HG03135 (cell line): ENCODE measurements at regions not wholly inside any gene's neighbourhood (a gene's known extent, or its start where the extent isn't known, plus 50 kb on each side); places are given as distances from the start of the nearest gene placed in this dataset.

Source experiments
- ATAC-seq: cut with Tn5 transposase; IDR thresholded peaks from one replicate; pipeline ENCODE4 v1.9.1; 2021; ENCODE audit warnings: mild to moderate bottlenecking, moderate library complexity; ENCODE audit not compliant: unreplicated experiment

DNA sequence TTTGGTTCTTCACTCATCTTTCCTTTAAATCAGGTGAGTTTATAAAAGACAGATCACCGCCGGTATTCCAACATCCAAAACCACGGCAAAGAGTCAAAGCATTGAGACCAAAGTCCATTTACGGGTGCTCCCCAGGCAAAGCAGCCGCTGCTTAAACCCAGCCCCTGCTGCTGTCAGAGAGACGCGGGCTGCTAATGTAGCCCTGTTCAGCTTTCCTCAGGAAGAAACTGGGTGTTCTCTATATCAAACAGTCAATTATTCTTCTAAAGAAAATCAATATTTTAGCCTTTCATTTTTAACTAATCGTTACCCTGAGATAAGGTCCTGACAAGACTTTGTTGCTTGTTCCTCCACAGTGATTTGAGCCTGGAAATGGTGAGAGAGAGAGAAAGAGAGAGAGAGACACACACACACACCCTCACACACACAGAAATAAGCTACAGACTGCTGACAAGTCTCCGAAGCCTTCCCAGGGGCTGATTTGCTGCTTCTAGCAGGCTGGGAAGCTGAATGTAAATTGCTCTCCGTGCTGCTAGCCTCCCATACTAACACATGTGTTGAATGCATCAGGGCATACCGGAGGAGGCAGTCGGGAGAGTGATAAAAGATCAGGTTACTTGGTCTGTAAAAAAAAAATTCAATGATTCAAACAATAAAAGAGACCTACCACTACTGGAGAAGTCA, 183.0 kb upstream of the ANK3 start:
- no peak for ATAC-seq

GRCh38 chr10:60570896-60571295, 181.2 kb upstream of the ANK3 start:
- no peak for ATAC-seq

- ATAC-seq: no peak
Observed at GRCh38 chr10:60570272-60570865, 180.7 kb upstream of the ANK3 start.

- no peak for ATAC-seq
Observed at GRCh38 chr10:60569681-60570080, 180.0 kb upstream of the ANK3 start.

DNA sequence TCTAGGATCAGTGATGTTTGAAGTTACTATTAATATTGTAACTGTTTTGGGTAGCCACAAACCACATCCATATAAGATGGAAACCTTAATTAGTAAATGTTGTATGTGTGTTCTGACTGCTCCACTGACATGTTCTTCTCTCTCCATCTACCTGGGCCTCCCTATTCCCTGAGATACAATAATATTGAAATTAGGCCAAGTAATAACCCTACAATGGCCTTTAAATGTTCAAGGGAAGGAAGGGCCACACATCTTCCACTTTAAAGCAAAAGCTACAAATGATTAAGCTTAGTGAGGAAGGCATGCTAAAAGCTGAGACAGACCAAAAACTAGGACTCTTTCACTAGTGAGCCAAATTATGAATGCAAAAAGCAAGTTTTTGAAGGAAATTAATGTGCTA, 176.4 kb upstream of the ANK3 start:
- ATAC-seq: no peak

GRCh38 chr10:60565492-60565891, 175.8 kb upstream of the ANK3 start:
- no peak for ATAC-seq

DNA sequence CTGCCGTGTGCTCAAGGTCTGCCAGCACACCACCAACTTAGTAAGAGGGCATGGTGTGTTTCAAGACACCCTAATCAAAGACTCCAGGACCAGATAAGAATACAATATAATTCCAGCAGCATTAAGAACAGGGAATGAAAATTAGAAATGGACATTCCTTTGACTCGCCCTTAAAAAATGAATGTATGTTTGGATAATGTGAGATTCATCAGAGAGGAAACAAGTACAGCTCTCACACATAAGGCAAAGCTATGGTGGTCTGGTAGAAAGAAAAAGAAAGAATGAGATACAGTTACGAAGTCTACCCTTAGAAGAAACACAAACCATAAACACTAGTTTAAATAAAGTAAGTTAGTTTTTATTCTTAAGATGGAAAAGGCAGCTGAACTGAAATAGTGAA, 174.8 kb upstream of the ANK3 start:
- no peak for ATAC-seq

GRCh38 chr10:60560451-60560850, 170.8 kb upstream of the ANK3 start:
- no peak for ATAC-seq

GRCh38 chr10:60555700-60556099, 166.0 kb upstream of the ANK3 start:
- ATAC-seq: no peak

DNA sequence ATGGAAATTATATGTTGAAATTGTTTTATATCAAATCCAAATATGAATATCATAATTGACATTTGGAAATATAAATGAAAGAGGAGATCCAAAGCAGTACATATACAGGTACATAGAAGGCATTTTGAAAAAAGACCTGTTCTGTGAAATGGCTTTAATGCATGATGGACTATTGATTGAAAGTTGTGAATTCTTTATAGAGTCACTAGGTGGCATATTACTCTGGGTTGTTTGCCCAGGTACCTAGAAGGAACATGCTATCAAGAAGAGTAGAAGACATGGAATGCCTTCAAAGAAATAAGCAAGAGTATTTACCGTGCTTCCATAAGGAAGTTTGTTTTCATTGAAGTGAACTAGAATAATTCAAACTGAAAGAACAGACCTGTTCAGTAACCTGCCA, 160.0 kb upstream of the ANK3 start:
- peak; percentile 57 for ATAC-seq

DNA sequence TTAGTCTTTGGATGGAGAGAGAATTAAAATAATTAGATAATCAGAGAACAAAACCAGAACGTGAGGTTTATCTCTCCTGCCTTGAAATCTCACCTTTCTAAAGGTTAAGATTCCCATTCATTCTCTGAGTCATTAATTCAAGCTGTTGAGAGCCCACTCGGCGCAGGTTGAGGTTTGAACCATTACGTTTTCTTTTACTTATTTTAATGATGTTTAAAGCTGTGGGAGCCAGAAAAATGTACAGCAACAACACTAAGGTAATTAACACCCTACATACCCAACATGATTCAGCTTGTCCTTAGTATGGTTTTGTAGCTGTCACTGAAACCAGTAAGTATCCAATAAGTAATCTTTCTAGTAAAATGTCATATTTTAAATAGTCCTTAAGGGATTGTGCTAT, 153.0 kb upstream of the ANK3 start:
- no peak for ATAC-seq

GRCh38 chr10:60541451-60541850, 151.8 kb upstream of the ANK3 start:
- no peak for ATAC-seq

DNA sequence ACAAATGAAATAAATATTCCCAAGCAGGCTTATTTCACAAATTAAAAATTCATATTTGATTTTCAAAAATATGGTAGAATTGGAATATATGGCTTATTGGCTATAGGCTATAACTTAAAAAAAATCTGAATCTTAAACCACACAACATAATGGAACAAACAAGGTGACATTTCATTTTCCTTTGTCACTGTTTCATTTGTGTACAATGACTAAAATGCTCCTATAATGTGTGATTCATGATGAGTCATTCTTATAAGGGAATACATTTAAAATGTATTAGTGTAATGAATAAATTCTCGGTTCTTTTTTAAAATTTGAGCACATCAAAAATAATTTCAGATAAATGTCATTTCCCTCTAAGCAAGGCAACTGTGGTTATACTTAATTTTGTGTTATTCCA, 148.0 kb upstream of the ANK3 start:
- ATAC-seq: no peak

DNA sequence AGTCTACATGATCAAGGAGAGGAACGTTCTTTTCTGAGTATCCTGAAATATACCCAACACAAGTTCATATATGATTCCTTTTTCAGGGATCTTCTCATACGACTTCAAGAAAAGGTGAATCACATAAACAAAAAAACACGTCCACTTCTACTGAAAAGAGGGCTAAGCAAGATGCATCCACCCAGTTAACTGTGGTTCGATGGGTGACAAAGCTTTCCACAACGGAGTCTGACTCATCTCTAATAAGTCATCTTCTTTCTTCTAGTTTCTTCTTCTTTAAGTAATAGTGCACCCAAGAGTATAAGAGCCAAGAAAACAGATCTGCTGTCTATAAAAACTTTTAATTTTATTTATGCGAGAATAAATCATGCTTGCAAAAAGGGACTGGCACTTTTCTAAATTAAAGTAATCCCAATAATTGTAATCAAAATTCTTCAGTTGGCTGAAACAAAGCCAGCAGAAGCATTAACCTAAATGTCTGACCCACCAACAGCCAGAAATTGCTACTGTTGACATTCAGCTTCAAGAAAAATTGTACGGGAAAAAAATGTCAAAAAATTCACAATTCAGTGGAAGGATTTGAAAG, 146.9 kb upstream of the ANK3 start:
- no peak for ATAC-seq

GRCh38 chr10:60535427-60535826, 145.8 kb upstream of the ANK3 start:
- ATAC-seq: no peak

GRCh38 chr10:60534761-60535389, 145.2 kb upstream of the ANK3 start:
- no peak for ATAC-seq

GRCh38 chr10:60532696-60533468, 143.2 kb upstream of the ANK3 start:
- ATAC-seq: no peak

DNA sequence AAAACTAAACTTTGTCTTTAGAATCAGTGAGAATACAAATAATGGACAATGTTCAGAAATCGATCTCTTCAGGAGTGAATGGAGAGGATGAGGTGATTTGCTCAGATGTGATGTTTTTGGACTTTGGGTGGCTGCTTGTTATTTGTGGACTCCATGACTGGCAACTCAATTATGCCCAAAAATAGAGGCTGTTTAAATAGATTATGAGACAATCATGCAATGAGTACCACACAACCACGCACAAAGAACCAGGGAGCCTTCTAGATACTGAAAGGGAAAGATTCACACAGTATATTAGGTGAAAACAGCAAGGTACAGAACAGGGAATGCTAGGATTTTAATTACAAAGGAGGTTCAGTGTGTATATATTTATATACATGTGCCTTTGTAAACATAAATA, 141.3 kb upstream of the ANK3 start:
- no peak for ATAC-seq

- no peak for ATAC-seq
Observed at GRCh38 chr10:60527676-60528075, 138.0 kb upstream of the ANK3 start.

DNA sequence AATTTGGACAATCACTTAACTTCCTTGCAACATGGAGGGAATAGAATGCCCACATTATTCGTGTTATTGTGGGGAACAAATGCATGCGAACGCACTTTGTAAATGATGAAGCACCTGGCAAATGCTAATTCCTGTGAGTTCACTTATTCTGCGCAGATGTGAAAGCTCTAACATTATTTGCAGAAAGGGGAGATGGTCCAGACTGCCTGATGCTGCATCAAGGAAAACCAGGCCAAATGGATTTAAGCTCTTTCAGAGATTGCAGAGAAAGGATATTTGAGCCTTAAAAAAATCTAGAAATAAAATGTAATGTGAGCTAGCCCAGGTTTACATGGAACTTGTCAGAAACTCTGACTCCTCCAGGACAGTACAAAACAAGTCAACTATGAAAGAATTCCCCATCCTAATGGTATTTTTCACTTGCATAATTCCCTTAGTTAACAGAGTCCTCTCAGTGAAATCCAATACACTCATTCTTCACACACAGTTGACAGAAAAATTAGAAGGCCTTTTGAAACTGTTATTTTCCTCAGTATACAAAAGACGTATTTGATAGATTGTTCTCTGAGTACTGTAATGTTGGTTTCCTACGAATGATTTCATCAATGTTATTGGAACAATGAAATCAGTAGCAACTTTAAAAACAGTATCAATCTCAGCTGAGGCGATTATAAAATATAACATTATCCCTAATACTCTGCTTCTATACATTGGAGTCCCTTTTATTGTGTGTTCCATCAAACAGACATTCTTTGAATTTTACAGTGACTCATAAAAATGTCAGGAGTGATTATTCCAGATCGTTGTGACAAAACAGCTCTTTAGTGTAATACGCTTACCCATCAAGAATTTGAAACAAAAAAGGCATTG, 136.3 kb upstream of the ANK3 start:
- ATAC-seq: no peak
